GM19438 (cell line): ENCODE measurements at regions not wholly inside any gene's neighbourhood (a gene's known extent, or its start where the extent isn't known, plus 50 kb on each side); places are given as distances from the start of the nearest gene placed in this dataset.

Experiments used
- ATAC-seq: cut with Tn5 transposase; IDR thresholded peaks from one replicate; pipeline ENCODE4 v1.9.1; 2021; ENCODE audit warnings: low read depth; ENCODE audit not compliant: unreplicated experiment

- no peak for ATAC-seq
Observed at GRCh38 chr9:126017758-126018157, 270.6 kb downstream of the PBX3 start.

- ATAC-seq = no peak
Observed at GRCh38 chr9:126020836-126021235, 273.7 kb downstream of the PBX3 start.

GRCh38 chr9:126023962-126024361 lies 276.8 kb downstream of the PBX3 start:
- no peak for ATAC-seq

- no peak for ATAC-seq
Observed at GRCh38 chr9:126024581-126025230, 277.5 kb downstream of the PBX3 start.

- no peak for ATAC-seq
Observed at GRCh38 chr9:126025991-126026390, 278.8 kb downstream of the PBX3 start.

GRCh38 chr9:126027566-126027965 lies 280.4 kb downstream of the PBX3 start:
- no peak for ATAC-seq

- no peak for ATAC-seq
Observed at GRCh38 chr9:126028746-126029145, 281.6 kb downstream of the PBX3 start.

- no peak for ATAC-seq
Observed at GRCh38 chr9:126030716-126031115, 283.5 kb downstream of the PBX3 start.

- no peak for ATAC-seq
Observed at GRCh38 chr9:126031116-126031515, 283.9 kb downstream of the PBX3 start.

- no peak for ATAC-seq
Observed at GRCh38 chr9:126032135-126032534, 285.0 kb downstream of the PBX3 start.

GRCh38 chr9:126033318-126033717 lies 286.1 kb downstream of the PBX3 start:
- no peak for ATAC-seq

- ATAC-seq = no peak
Observed at GRCh38 chr9:126033956-126034355, 286.8 kb downstream of the PBX3 start.

- ATAC-seq = no peak
Observed at GRCh38 chr9:126036881-126037291, 289.7 kb downstream of the PBX3 start.

- ATAC-seq = no peak
Observed at GRCh38 chr9:126038790-126039189, 287.8 kb upstream of the MVB12B start.

- ATAC-seq = no peak
Observed at GRCh38 chr9:126043681-126044080, 282.9 kb upstream of the MVB12B start.

- no peak for ATAC-seq
Observed at GRCh38 chr9:126049088-126049487, 277.5 kb upstream of the MVB12B start.

- ATAC-seq = no peak
Observed at GRCh38 chr9:126049896-126050604, 276.6 kb upstream of the MVB12B start.

GRCh38 chr9:126050605-126050990 lies 276.0 kb upstream of the MVB12B start:
- no peak for ATAC-seq

- ATAC-seq = no peak
Observed at GRCh38 chr9:126051446-126052130, 275.0 kb upstream of the MVB12B start.

GRCh38 chr9:126052791-126053190 lies 273.8 kb upstream of the MVB12B start:
- ATAC-seq = no peak

GRCh38 chr9:126053913-126054312 lies 272.7 kb upstream of the MVB12B start:
- no peak for ATAC-seq
